GM21526 (cell line): ENCODE measurements at regions not wholly inside any gene's neighbourhood (a gene's known extent, or its start where the extent isn't known, plus 50 kb on each side); places are given as distances from the start of the nearest gene placed in this dataset.
"Not testable (repeated sequence)": the region's sequence is repeated elsewhere in the genome, so short reads cannot be mapped to it uniquely, and the experiment has no call there.

Experiments
- ATAC-seq: cut with Tn5 transposase; IDR thresholded peaks from one replicate; pipeline ENCODE4 v1.9.1; 2021; ENCODE audit warnings: moderate library complexity; ENCODE audit not compliant: unreplicated experiment, low FRiP score

DNA sequence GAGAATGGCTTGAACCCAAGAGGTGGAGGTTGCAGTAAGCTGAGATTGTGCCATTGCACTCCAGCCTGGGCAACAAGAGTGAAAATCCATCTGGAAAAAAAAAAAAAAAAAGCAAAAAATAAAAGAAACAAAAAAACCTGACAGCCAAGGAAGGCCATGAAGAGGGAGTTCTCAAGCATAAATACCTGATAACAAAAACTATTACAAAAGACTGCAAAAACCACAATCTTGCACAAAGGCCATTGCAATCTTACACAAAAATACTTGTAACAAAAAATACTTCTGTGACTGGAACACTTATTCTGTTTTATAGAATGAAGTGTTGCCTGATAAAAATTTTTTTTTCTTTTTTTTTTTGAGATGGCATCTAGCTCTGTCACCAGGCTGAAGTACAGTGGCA, 61.5 kb upstream of the TSC22D1 start:
- no peak for ATAC-seq

- ATAC-seq, result no peak
These were observed 53.5 kb upstream of the TSC22D1 start for GRCh38 chr13:44629465-44630183.

DNA sequence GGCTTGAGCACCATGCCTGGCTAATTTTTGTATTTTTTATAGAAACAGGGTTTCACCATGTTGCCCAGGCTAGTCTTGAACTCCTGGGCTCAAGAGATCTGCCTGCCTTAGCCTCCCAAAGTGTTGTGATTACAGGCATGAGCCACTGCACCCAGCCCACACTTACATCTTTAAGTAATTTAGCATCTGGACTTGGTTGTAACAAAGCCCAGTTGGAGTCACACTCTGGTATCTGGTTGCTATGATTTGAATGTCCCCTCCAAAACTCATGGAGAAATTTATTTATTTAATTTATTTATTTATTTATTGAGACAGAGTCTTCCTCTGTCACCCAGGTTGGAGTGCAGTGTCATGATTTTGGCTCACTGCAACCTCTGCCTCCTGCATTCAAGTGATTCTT, 52.7 kb upstream of the TSC22D1 start:
- not testable (repeated sequence) for ATAC-seq

DNA sequence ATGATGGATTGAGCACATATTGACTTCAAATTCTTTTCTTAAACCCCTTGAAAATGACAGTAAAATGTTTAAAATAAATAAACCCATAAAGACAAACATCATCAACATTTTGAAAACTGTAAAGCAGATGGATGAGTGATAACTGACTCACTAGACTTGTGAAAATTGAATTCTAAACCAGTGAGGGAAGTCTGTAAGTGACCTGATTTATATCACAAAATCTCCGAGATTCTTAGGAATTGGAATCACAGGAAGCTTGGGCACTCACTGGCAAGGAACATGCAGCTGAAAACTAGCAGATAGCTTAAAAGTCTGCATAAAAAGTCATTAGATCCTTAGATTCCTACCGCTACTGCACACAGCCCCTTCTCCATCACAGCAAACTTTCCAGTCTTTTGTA, 51.3 kb upstream of the TSC22D1 start:
- ATAC-seq, result no peak

DNA sequence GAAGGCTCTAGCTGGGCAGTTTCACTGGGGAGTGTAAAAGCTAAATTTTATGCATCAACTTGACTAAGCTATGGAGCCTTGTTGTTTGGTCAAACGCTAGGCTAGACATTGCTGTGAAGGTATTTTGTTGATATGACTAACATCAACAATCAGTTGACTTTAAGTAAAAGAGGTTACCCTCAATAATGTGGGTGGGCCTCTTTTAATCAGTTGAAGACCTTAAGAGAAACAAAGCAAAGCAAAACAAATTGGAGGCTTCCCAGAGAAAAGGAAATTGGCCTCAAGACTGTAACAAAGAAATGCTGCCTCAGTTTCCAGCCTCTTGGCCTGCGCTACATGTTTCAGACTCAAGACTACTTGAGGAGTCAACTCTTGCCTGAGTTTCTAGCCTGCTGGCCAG, 50.0 kb upstream of the TSC22D1 start:
- ATAC-seq, result no peak
